SU-DHL-6 (cell line): ENCODE measurements at regions not wholly inside any gene's neighbourhood (a gene's known extent, or its start where the extent isn't known, plus 50 kb on each side); places are given as distances from the start of the nearest gene placed in this dataset.

Experiments
- EZH2phosphoT487 ChIP-seq: fragments of 200-600 bp; sonication (generic), shearing (Covaris generic); conservative IDR thresholded peaks from 2 replicates; pipeline ENCODE4 v1.6.1; 2018; ENCODE audit warnings: mild to moderate bottlenecking, antibody characterized with exemption, low read length, moderate library complexity, mixed read lengths
- TF ChIP-seq, protein P1 (sequence below): fragments of 200-600 bp; sonication (generic); IDR thresholded peaks from one replicate; pipeline ENCODE4 v1.5.1; 2017; ENCODE audit warnings: antibody characterized with exemption, mild to moderate bottlenecking, low read length, moderate library complexity; ENCODE audit not compliant: insufficient read depth, poor library complexity, severe bottlenecking

DNA sequence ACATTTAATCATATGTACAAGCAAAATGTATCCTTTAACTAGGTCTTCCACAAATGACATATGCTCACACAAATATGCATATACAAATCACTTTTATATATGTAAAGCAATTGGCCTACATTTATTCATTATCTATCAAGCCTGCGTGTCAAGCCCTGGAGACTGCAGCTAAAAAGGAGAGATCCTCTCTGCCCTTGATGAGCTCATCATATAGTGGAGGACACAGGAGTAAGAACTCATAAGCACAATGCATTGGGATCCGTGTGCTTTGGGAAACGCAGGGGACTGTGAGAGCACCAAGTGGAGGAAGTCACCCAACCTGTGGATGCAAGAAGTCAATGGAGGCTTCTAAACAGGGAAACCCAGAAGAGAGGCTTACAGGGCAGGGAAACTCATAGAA, 735.7 kb downstream of the BCL11B start:
- TF ChIP-seq, protein P1, sequence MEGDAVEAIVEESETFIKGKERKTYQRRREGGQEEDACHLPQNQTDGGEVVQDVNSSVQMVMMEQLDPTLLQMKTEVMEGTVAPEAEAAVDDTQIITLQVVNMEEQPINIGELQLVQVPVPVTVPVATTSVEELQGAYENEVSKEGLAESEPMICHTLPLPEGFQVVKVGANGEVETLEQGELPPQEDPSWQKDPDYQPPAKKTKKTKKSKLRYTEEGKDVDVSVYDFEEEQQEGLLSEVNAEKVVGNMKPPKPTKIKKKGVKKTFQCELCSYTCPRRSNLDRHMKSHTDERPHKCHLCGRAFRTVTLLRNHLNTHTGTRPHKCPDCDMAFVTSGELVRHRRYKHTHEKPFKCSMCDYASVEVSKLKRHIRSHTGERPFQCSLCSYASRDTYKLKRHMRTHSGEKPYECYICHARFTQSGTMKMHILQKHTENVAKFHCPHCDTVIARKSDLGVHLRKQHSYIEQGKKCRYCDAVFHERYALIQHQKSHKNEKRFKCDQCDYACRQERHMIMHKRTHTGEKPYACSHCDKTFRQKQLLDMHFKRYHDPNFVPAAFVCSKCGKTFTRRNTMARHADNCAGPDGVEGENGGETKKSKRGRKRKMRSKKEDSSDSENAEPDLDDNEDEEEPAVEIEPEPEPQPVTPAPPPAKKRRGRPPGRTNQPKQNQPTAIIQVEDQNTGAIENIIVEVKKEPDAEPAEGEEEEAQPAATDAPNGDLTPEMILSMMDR: no peak
- no peak for TF ChIP-seq EZH2phosphoT487
